ENCODE measurements at regions not wholly inside any gene's neighbourhood (a gene's known extent, or its start where the extent isn't known, plus 50 kb on each side); places are given as distances from the start of the nearest gene placed in this dataset.

DNA sequence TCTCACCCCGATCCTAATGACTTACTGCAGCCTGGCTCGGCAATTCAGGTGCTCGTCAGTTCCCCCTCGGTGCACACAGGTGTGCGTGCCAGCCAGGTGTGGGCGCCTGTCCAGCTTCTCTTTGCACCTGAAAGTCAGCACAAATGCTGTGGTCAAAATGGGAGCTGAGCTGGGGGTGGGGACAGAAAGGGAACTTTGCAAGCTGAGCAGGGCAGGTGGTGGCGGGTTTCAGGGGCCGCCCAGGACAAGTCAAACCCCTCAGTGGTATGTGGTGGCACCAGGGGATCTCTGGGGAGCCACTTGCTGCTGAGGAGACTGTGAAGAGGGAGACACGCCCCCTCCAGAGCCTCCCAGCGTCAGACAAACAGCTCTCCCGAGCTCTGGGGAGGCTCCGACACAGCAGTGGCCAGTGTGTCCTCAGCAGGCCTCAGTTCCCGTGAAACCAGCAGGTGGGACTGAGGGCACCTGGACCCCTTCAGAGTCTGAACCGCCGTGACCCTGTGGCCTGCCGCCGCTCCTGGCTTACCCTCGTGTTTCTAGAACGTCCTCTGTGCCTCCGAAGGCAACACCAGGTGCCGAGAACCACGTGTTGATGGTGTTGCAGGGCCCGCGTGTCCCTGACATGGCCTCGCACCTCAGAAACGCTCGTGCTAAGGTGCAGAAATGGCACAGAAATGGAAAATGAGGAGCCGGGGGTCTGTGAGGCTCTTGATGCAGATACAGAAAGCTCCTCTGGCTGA lies 233.5 kb upstream of the TNRC6C start:
- TF ChIP-seq CTCF (IDR thresholded peaks at IDR 0.05; ENCODE audit: borderline replicate concordance): no peak
- DNase-seq: no peak
- H3K9me3 ChIP-seq (replicated peaks): no peaks in the 10 kb centered on the region
- intact Hi-C loops (cut with micrococcal nuclease): no loop called here
- H3K4me1 ChIP-seq: peaks cover 36% of the 10 kb centered on the region
- H3K27me3 ChIP-seq (ENCODE audit: low read depth): no peaks in the 10 kb centered on the region
- no peak overlapping the region for H3K4me3 ChIP-seq
- H3K36me3 ChIP-seq: no peaks in the 10 kb centered on the region
- H3K27ac ChIP-seq (replicated peaks): no peak overlapping the region

DNA sequence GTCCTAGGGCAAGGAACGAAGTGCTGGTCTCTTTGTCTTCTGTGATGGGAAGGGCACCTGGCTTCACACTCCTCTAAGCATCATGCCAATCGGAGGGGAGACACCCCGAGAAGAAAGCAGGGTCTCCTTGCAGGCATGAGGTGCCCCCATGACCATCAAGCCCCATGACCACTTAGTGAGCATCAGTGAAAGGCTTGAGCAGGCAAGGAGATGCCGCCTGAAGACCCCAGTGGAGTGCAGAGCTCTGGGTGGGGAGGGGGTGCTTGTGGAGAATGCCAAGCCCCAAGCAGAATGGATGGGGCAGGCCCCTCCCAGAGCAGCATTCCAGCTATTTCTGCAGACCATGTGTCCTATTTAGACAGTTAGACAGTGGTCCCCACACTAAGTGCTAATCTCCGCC lies 232.7 kb upstream of the TNRC6C start:
- no peaks in the 10 kb centered on the region for H3K9me3 ChIP-seq (replicated peaks)
- no peak overlapping the region for H3K4me3 ChIP-seq
- H3K4me1 ChIP-seq: peaks cover 36% of the 10 kb centered on the region
- H3K36me3 ChIP-seq: no peaks in the 10 kb centered on the region
- TF ChIP-seq CTCF (IDR thresholded peaks at IDR 0.05; ENCODE audit: borderline replicate concordance): no peak
- no peaks in the 10 kb centered on the region for H3K27me3 ChIP-seq (ENCODE audit: low read depth)
- intact Hi-C loops (cut with micrococcal nuclease): no loop called here
- peak overlapping the region; percentile 88 for H3K27ac ChIP-seq (replicated peaks)
- DNase-seq: no peak

- Histone ChIP-seq H3K4me1 (peaks cover 36% of the 10 kb centered on the region), H3K4me3 (no peak overlapping the region), H3K9me3 (replicated peaks) (no peaks in the 10 kb centered on the region), H3K36me3 (no peaks in the 10 kb centered on the region), H3K27ac (replicated peaks) (peak overlapping the region; percentile 88), H3K27me3 (ENCODE audit: low read depth) (no peaks in the 10 kb centered on the region)
- DNase-seq: no peak
- TF ChIP-seq CTCF (IDR thresholded peaks at IDR 0.05; ENCODE audit: borderline replicate concordance): no peak
- intact Hi-C loops (cut with micrococcal nuclease): no loop called here
These were observed 231.9 kb upstream of the TNRC6C start for GRCh38 chr17:77726549-77727006.

DNA sequence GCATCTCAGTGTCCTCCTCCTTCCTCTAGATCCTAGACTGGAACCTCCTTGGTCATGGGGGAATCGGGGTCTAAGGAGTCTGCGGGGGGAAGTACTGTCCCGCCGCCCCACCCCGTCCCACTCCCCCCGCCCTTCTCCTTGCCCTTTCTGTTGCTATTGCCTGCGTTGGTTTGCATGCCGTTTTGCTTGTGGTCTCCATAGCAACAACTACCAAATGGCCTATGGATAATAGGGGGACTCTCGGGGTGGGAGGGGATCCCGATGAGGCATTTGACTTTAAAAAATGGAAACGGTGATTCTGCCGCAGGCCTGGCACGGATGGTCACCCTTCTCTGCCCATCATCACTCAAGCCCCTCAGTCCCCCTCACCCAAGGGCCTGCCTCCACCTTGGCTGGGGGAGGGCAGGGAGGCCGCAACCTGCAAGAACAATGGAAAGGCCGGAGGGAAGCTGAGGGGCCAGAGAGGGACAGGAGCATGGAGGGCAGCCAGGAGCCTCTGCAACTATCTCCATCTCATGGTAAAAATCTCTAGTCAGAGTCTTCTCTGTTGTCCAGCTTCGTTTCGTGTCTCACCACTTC lies 231.4 kb upstream of the TNRC6C start:
- intact Hi-C loops (cut with micrococcal nuclease): no loop called here
- TF ChIP-seq CTCF (IDR thresholded peaks at IDR 0.05; ENCODE audit: borderline replicate concordance): no peak

GRCh38 chr17:77728474-77728795 lies 230.1 kb upstream of the TNRC6C start:
- peaks cover 17% of the 10 kb centered on the region for H3K9me3 ChIP-seq (replicated peaks)
- peaks cover 32% of the 10 kb centered on the region for H3K4me1 ChIP-seq
- no peaks in the 10 kb centered on the region for H3K36me3 ChIP-seq
- H3K4me3 ChIP-seq: no peak overlapping the region
- no peaks in the 10 kb centered on the region for H3K27me3 ChIP-seq (ENCODE audit: low read depth)
- intact Hi-C loops (cut with micrococcal nuclease): no loop called here
- TF ChIP-seq CTCF (IDR thresholded peaks at IDR 0.05; ENCODE audit: borderline replicate concordance): no peak
- DNase-seq: no peak
- H3K27ac ChIP-seq (replicated peaks): peak overlapping the region; percentile 88

More for the DNA sequence above, 231.4 kb upstream of the TNRC6C start:
- peaks cover 4% of the 10 kb centered on the region for H3K9me3 ChIP-seq (replicated peaks)
- peaks cover 36% of the 10 kb centered on the region for H3K4me1 ChIP-seq
- no peaks in the 10 kb centered on the region for H3K27me3 ChIP-seq (ENCODE audit: low read depth)
- no peak overlapping the region for H3K4me3 ChIP-seq
- DNase-seq: no peak
- H3K27ac ChIP-seq (replicated peaks): peak overlapping the region; percentile 88
- H3K36me3 ChIP-seq: no peaks in the 10 kb centered on the region

Measured in left ventricle myocardium inferior (tissue), 1 donor.